WTC11 (cell line): ENCODE measurements at regions not wholly inside any gene's neighbourhood (a gene's known extent, or its start where the extent isn't known, plus 50 kb on each side); places are given as distances from the start of the nearest gene placed in this dataset.
A peak's percentile ranks its signal among the peaks of the same experiment; 100 is the strongest.

Experiments
- ATAC-seq: fragments of 200-7000 bp; cut with Tn5 transposase; 2 replicates; pipeline ENCODE4 v1.10.0; 2021; ENCODE audit warnings: mild to moderate bottlenecking, moderate library complexity
- CTCF ChIA-PET: fragments of 300-600 bp; sonication (Branson Sonifier 250); formaldehyde crosslinking; loops from one replicate; lab custom pipeline; 2021; ENCODE audit warnings: antibody characterized with exemption; lab: Charles Lee
- POLR2A ChIA-PET: fragments of 350-600 bp; sonication (Branson Sonifier 250); formaldehyde crosslinking; loops from one replicate; lab custom pipeline; 2021; ENCODE audit warnings: antibody characterized with exemption; lab: Charles Lee
- DNase-seq: peaks from one replicate; pipeline ENCODE4 v3.0.0; 2021; ENCODE audit warnings: low spot score
- H3K27ac Mint-ChIP-seq: 2 replicates; pipeline ENCODE4 v1.8.0; 2021; ENCODE audit warnings: mixed read lengths
- H3K27me3 Mint-ChIP-seq: 2 replicates; pipeline ENCODE4 v1.8.0; 2021; ENCODE audit warnings: low read depth, mild to moderate bottlenecking, moderate library complexity, mixed read lengths
- H3K36me3 Mint-ChIP-seq: 2 replicates; pipeline ENCODE4 v1.8.0; 2021; ENCODE audit warnings: mixed read lengths
- H3K4me1 Mint-ChIP-seq: 2 replicates; pipeline ENCODE4 v1.8.0; 2022; ENCODE audit warnings: mixed read lengths
- H3K4me3 Mint-ChIP-seq: 2 replicates; pipeline ENCODE4 v1.8.0; 2021; ENCODE audit warnings: mild to moderate bottlenecking, moderate library complexity, mixed read lengths
- H3K9me3 Mint-ChIP-seq: 2 replicates; pipeline ENCODE4 v1.8.0; 2021; ENCODE audit warnings: mixed read lengths
- CBFB ChIP-seq: sonication (generic); formaldehyde crosslinking; IDR thresholded peaks from 2 replicates; pipeline ENCODE4 v1.8.1; 2022; ENCODE audit warnings: mild to moderate bottlenecking, low read depth, missing genetic modification reagents
- E2F1 ChIP-seq: sonication (generic); formaldehyde crosslinking; IDR thresholded peaks from 2 replicates; pipeline ENCODE4 v1.8.0; 2022; ENCODE audit warnings: mild to moderate bottlenecking, missing genetic modification reagents
- FOXJ3 ChIP-seq: sonication (generic); formaldehyde crosslinking; IDR thresholded peaks from 2 replicates; pipeline ENCODE4 v1.9.0; 2021; ENCODE audit warnings: missing genetic modification reagents, mild to moderate bottlenecking, borderline replicate concordance
- FOXP4 ChIP-seq: sonication (generic); formaldehyde crosslinking; IDR thresholded peaks from 2 replicates; pipeline ENCODE4 v1.8.0; 2022; ENCODE audit warnings: mild to moderate bottlenecking, missing genetic modification reagents
- IRF1 ChIP-seq: sonication (generic); formaldehyde crosslinking; IDR thresholded peaks from 2 replicates; pipeline ENCODE4 v1.8.0; 2023; ENCODE audit warnings: missing genetic modification reagents
- NFE2L1 ChIP-seq: sonication (generic); formaldehyde crosslinking; IDR thresholded peaks from 2 replicates; pipeline ENCODE4 v1.8.1; 2023; ENCODE audit warnings: missing genetic modification reagents
- NR1H2 ChIP-seq: sonication (generic); formaldehyde crosslinking; IDR thresholded peaks from 2 replicates; pipeline ENCODE4 v1.9.0; 2021; ENCODE audit warnings: mild to moderate bottlenecking, moderate library complexity, missing genetic modification reagents
- RORB ChIP-seq: fragments of 250-450 bp; sonication (Bioruptor Pico); IDR thresholded peaks from 2 replicates; pipeline ENCODE4 v1.9.0; 2021; ENCODE audit warnings: mild to moderate bottlenecking
- ZBTB43 ChIP-seq: sonication (generic); formaldehyde crosslinking; IDR thresholded peaks from 2 replicates; pipeline ENCODE4 v1.8.1; 2023; ENCODE audit warnings: mild to moderate bottlenecking, missing genetic modification reagents
- ZMAT4 ChIP-seq: fragments of 250-450 bp; sonication (Bioruptor Pico); IDR thresholded peaks from 2 replicates; pipeline ENCODE4 v1.9.0; 2021; ENCODE audit warnings: mild to moderate bottlenecking
- ZNF121 ChIP-seq: sonication (generic); formaldehyde crosslinking; IDR thresholded peaks from 2 replicates; pipeline ENCODE4 v1.8.0; 2023; ENCODE audit warnings: missing genetic modification reagents
- ZNF512 ChIP-seq: sonication (generic); formaldehyde crosslinking; IDR thresholded peaks from 2 replicates; pipeline ENCODE4 v1.8.1; 2022; ENCODE audit warnings: missing genetic modification reagents, borderline replicate concordance
- ZSCAN18 ChIP-seq: fragments of 250-450 bp; sonication (Bioruptor Pico); IDR thresholded peaks from 2 replicates; pipeline ENCODE4 v2.1.2; 2022; ENCODE audit warnings: mild to moderate bottlenecking, moderate library complexity

- CTCF ChIA-PET: no interaction called here
- ATAC-seq (no peak), DNase-seq (no peak)
- Mint-ChIP-seq H3K27me3 (peaks cover 3% of the 10 kb centered on the region; the same call in 1 of the 2 replicates), H3K9me3 (peaks cover 3% of the 10 kb centered on the region; the same call in 1 of the 2 replicates), H3K36me3 (no peaks in the 10 kb centered on the region; the same call in 1 of the 2 replicates), H3K27ac (no peak overlapping the region)
- POLR2A ChIA-PET: no interaction called here
- TF ChIP-seq ZSCAN18 (CRISPR knock-in tag) (no peak), E2F1 (CRISPR knock-in tag) (no peak), RORB (no peak), NR1H2 (CRISPR knock-in tag) (no peak), FOXP4 (no peak), ZNF512 (CRISPR knock-in tag) (no peak), ZNF121 (no peak), CBFB (CRISPR knock-in tag) (no peak), FOXJ3 (CRISPR knock-in tag) (no peak), ZBTB43 (CRISPR knock-in tag) (no peak), ZMAT4 (CRISPR knock-in tag) (no peak)
- TF ChIP-seq, all 79 proteins: peak for 0
- Mint-ChIP-seq H3K4me1 (peaks cover 11% of the 10 kb centered on the region), H3K4me3 (no peak overlapping the region)
Observed at GRCh38 chr5:124403281-124403680, 343.2 kb downstream of the ZNF608 start.

GRCh38 chr5:124402144-124402581, 344.3 kb downstream of the ZNF608 start:
- H3K27ac Mint-ChIP-seq: peak overlapping the region; percentile 54; the same call in 1 of the 2 replicates
- CTCF ChIA-PET: no interaction called here

More at GRCh38 chr5:124402144-124402581, 344.3 kb downstream of the ZNF608 start:
- 0 out of 2 replicates have a peak, but pooled peaks have one; percentile 46 for TF ChIP-seq NFE2L1 (CRISPR knock-in tag)
- no peak for TF ChIP-seq IRF1
- TF ChIP-seq, all 79 proteins: peak for 1
- Mint-ChIP-seq H3K4me1 (peaks cover 11% of the 10 kb centered on the region), H3K27me3 (peaks cover 3% of the 10 kb centered on the region; the same call in 1 of the 2 replicates), H3K36me3 (no peaks in the 10 kb centered on the region; the same call in 1 of the 2 replicates), H3K9me3 (peaks cover 3% of the 10 kb centered on the region; the same call in 1 of the 2 replicates), H3K4me3 (no peak overlapping the region)
- DNase-seq (no peak), ATAC-seq (no peak)
- POLR2A ChIA-PET: no interaction called here
